Liver (tissue), 3 donors: ENCODE measurements at regions not wholly inside any gene's neighbourhood (a gene's known extent, or its start where the extent isn't known, plus 50 kb on each side); places are given as distances from the start of the nearest gene placed in this dataset.

ENCODE experiments used
- EGR1 ChIP-seq, 2 donors: IDR thresholded peaks; 2 replicates each; pipeline ENCODE4 v1.6.1; 2016 to 2018; ENCODE audit warnings: antibody characterized with exemption in 2 of 2, low read depth in 2 of 2
- GABPA ChIP-seq, 2 donors: IDR thresholded peaks in 1 of 2; conservative IDR thresholded peaks in 1 of 2; 2 replicates each; pipeline ENCODE4 v1.6.1; 2016; ENCODE audit warnings: antibody characterized with exemption in 2 of 2, mild to moderate bottlenecking in 1 of 2, moderate library complexity in 1 of 2
- JUND ChIP-seq, 2 donors: IDR thresholded peaks; 2 replicates each; pipeline ENCODE4 v1.6.1; 2016; ENCODE audit warnings: antibody characterized with exemption in 2 of 2
- NR2F2 ChIP-seq: IDR thresholded peaks from 2 replicates; pipeline ENCODE4 v1.6.1; 2016; ENCODE audit warnings: antibody characterized with exemption
- RAD21 ChIP-seq, 2 donors: IDR thresholded peaks; 2 replicates each; pipeline ENCODE4 v1.6.1; 2016; ENCODE audit warnings: antibody characterized with exemption in 2 of 2, mild to moderate bottlenecking in 2 of 2
- RXRA ChIP-seq, 2 donors: IDR thresholded peaks; 2 replicates each; pipeline ENCODE4 v1.6.1; 2017 to 2018; ENCODE audit warnings: antibody characterized with exemption in 2 of 2, mild to moderate bottlenecking in 1 of 2
- SP1 ChIP-seq: IDR thresholded peaks from 2 replicates; pipeline ENCODE4 v1.6.1; 2018; ENCODE audit warnings: antibody characterized with exemption, mild to moderate bottlenecking
- TAF1 ChIP-seq: conservative IDR thresholded peaks from 2 replicates; pipeline ENCODE4 v1.6.1; 2016; ENCODE audit warnings: antibody characterized with exemption, mild to moderate bottlenecking
- YY1 ChIP-seq: IDR thresholded peaks from 2 replicates; pipeline ENCODE4 v1.6.1; 2016; ENCODE audit warnings: antibody characterized with exemption, mild to moderate bottlenecking
- TF ChIP-seq, protein P1 (sequence below): IDR thresholded peaks from 2 replicates; pipeline ENCODE4 v1.6.1; 2016; ENCODE audit warnings: antibody characterized with exemption
- TF ChIP-seq, protein P2 (sequence below): fragments of 150-350 bp; IDR thresholded peaks from 2 replicates; pipeline ENCODE4 v1.5.1; 2017; ENCODE audit warnings: improper control_type of control experiment, low read depth, low read length; ENCODE audit not compliant: missing input control
- TF ChIP-seq, protein P3 (sequence below): IDR thresholded peaks from 2 replicates; pipeline ENCODE4 v1.6.1; 2016; ENCODE audit warnings: antibody characterized with exemption
- TF ChIP-seq, protein P4 (sequence below): IDR thresholded peaks from 2 replicates; pipeline ENCODE4 v1.6.1; 2016; ENCODE audit warnings: antibody characterized with exemption, mild to moderate bottlenecking
- TF ChIP-seq, protein P5 (sequence below): IDR thresholded peaks from 2 replicates; pipeline ENCODE4 v1.6.1; 2016; ENCODE audit warnings: antibody characterized with exemption
- donor health status: healthy.
- donor health status: healthy.

DNA sequence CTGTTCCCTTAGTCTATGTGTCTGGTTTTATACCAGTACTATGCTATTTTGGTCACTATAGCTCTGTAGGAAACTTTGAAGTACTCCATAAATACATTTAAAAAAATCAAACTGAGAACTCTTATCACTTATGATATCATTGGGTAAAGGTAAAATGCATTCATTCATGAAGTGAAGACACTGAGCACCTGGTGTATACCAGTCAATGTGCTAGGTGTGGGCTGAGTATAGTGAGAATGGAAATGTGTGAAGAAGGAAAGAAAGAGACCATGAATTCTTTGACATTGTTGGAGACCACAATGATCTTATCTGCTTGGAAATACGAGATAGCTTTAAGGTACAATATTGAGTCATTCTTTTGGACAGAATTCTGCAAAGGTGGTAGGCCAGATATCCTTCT is 633.5 kb upstream of the AMELY start:
- TF ChIP-seq, protein P1, sequence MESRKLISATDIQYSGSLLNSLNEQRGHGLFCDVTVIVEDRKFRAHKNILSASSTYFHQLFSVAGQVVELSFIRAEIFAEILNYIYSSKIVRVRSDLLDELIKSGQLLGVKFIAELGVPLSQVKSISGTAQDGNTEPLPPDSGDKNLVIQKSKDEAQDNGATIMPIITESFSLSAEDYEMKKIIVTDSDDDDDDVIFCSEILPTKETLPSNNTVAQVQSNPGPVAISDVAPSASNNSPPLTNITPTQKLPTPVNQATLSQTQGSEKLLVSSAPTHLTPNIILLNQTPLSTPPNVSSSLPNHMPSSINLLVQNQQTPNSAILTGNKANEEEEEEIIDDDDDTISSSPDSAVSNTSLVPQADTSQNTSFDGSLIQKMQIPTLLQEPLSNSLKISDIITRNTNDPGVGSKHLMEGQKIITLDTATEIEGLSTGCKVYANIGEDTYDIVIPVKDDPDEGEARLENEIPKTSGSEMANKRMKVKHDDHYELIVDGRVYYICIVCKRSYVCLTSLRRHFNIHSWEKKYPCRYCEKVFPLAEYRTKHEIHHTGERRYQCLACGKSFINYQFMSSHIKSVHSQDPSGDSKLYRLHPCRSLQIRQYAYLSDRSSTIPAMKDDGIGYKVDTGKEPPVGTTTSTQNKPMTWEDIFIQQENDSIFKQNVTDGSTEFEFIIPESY, result no peak
- TF ChIP-seq RAD21 (IDR thresholded peaks at IDR 0.05), result no peak
- TF ChIP-seq, protein P2, sequence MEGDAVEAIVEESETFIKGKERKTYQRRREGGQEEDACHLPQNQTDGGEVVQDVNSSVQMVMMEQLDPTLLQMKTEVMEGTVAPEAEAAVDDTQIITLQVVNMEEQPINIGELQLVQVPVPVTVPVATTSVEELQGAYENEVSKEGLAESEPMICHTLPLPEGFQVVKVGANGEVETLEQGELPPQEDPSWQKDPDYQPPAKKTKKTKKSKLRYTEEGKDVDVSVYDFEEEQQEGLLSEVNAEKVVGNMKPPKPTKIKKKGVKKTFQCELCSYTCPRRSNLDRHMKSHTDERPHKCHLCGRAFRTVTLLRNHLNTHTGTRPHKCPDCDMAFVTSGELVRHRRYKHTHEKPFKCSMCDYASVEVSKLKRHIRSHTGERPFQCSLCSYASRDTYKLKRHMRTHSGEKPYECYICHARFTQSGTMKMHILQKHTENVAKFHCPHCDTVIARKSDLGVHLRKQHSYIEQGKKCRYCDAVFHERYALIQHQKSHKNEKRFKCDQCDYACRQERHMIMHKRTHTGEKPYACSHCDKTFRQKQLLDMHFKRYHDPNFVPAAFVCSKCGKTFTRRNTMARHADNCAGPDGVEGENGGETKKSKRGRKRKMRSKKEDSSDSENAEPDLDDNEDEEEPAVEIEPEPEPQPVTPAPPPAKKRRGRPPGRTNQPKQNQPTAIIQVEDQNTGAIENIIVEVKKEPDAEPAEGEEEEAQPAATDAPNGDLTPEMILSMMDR, result no peak
- no peak for TF ChIP-seq JUND (IDR thresholded peaks at IDR 0.05)
- TF ChIP-seq TAF1, result no peak
- TF ChIP-seq, protein P3, sequence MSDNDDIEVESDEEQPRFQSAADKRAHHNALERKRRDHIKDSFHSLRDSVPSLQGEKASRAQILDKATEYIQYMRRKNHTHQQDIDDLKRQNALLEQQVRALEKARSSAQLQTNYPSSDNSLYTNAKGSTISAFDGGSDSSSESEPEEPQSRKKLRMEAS, result no peak
- TF ChIP-seq YY1, result no peak
- TF ChIP-seq, protein P4, sequence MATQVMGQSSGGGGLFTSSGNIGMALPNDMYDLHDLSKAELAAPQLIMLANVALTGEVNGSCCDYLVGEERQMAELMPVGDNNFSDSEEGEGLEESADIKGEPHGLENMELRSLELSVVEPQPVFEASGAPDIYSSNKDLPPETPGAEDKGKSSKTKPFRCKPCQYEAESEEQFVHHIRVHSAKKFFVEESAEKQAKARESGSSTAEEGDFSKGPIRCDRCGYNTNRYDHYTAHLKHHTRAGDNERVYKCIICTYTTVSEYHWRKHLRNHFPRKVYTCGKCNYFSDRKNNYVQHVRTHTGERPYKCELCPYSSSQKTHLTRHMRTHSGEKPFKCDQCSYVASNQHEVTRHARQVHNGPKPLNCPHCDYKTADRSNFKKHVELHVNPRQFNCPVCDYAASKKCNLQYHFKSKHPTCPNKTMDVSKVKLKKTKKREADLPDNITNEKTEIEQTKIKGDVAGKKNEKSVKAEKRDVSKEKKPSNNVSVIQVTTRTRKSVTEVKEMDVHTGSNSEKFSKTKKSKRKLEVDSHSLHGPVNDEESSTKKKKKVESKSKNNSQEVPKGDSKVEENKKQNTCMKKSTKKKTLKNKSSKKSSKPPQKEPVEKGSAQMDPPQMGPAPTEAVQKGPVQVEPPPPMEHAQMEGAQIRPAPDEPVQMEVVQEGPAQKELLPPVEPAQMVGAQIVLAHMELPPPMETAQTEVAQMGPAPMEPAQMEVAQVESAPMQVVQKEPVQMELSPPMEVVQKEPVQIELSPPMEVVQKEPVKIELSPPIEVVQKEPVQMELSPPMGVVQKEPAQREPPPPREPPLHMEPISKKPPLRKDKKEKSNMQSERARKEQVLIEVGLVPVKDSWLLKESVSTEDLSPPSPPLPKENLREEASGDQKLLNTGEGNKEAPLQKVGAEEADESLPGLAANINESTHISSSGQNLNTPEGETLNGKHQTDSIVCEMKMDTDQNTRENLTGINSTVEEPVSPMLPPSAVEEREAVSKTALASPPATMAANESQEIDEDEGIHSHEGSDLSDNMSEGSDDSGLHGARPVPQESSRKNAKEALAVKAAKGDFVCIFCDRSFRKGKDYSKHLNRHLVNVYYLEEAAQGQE, result no peak
- TF ChIP-seq SP1, result no peak
- TF ChIP-seq, protein P5, sequence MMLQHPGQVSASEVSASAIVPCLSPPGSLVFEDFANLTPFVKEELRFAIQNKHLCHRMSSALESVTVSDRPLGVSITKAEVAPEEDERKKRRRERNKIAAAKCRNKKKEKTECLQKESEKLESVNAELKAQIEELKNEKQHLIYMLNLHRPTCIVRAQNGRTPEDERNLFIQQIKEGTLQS, result no peak
- TF ChIP-seq GABPA (IDR thresholded peaks at IDR 0.05 in 1 of 2, conservative IDR thresholded peaks at IDR 0.05 in 1 of 2), result no peak
- TF ChIP-seq RXRA (IDR thresholded peaks at IDR 0.05), result no peak
- TF ChIP-seq EGR1 (IDR thresholded peaks at IDR 0.05; ENCODE audit: low read depth in 2 of 2), result no peak
- TF ChIP-seq NR2F2, result no peak
